SK-N-SH treated with all-trans-retinoic acid at 6 μM for 48 hours (cell line): ENCODE measurements at regions not wholly inside any gene's neighbourhood (a gene's known extent, or its start where the extent isn't known, plus 50 kb on each side); places are given as distances from the start of the nearest gene placed in this dataset.

Source experiments
- ATAC-seq: fragments of 200-7000 bp; cut with Tn5 transposase; 3 replicates; pipeline ENCODE4 v1.9.1; 2020; ENCODE audit warnings: mild to moderate bottlenecking, moderate library complexity
- ARNTL ChIP-seq: fragments of 450-650 bp; formaldehyde crosslinking; IDR thresholded peaks from 2 replicates; pipeline ENCODE4 v1.5.0; 2020; ENCODE audit warnings: low read depth, mild to moderate bottlenecking, moderate library complexity, borderline replicate concordance
- BACH2 ChIP-seq: fragments of 250-450 bp; sonication (Bioruptor Pico); IDR thresholded peaks from 2 replicates; pipeline ENCODE4 v1.9.0; 2021; ENCODE audit warnings: mild to moderate bottlenecking, borderline replicate concordance
- CSDC2 ChIP-seq: fragments of 250-450 bp; sonication (Bioruptor Pico); IDR thresholded peaks from 2 replicates; pipeline ENCODE4 v1.5.0; 2020; ENCODE audit warnings: mild to moderate bottlenecking, moderate library complexity
- ESRRG ChIP-seq: fragments of 250-450 bp; sonication (Bioruptor Pico); IDR thresholded peaks from 2 replicates; pipeline ENCODE4 v1.6.1; 2021; ENCODE audit warnings: mild to moderate bottlenecking
- GLIS3 ChIP-seq: fragments of 250-450 bp; sonication (Bioruptor Pico); IDR thresholded peaks from 2 replicates; pipeline ENCODE4 v1.5.0; 2020; ENCODE audit warnings: mild to moderate bottlenecking, moderate library complexity
- ISL1 ChIP-seq: fragments of 250-450 bp; sonication (Bioruptor Pico); IDR thresholded peaks from 2 replicates; pipeline ENCODE4 v2.1.2; 2022; ENCODE audit warnings: mild to moderate bottlenecking, moderate library complexity
- OSR1 ChIP-seq: fragments of 250-450 bp; sonication (Bioruptor Pico); IDR thresholded peaks from 2 replicates; pipeline ENCODE4 v1.8.0; 2022; ENCODE audit warnings: moderate library complexity, mild to moderate bottlenecking, inconsistent platforms
- PPARA ChIP-seq: fragments of 250-450 bp; sonication (Bioruptor Pico); IDR thresholded peaks from 2 replicates; pipeline ENCODE4 v1.5.0; 2020; ENCODE audit warnings: mild to moderate bottlenecking, borderline replicate concordance
- RARB ChIP-seq: fragments of 250-450 bp; sonication (Bioruptor Pico); IDR thresholded peaks from 2 replicates; pipeline ENCODE4 v1.8.0; 2021; ENCODE audit warnings: mild to moderate bottlenecking, moderate library complexity
- SNAI2 ChIP-seq: fragments of 250-450 bp; sonication (Bioruptor Pico); IDR thresholded peaks from 2 replicates; pipeline ENCODE4 v1.5.0; 2020; ENCODE audit warnings: mild to moderate bottlenecking, moderate library complexity
- TCF4 ChIP-seq: fragments of 250-450 bp; sonication (Bioruptor Pico); IDR thresholded peaks from 2 replicates; pipeline ENCODE4 v1.8.0; 2021; ENCODE audit warnings: mild to moderate bottlenecking, moderate library complexity, borderline replicate concordance
- TOX ChIP-seq: fragments of 250-450 bp; sonication (Bioruptor Pico); IDR thresholded peaks from 2 replicates; pipeline ENCODE4 v1.8.0; 2021; ENCODE audit warnings: mild to moderate bottlenecking, moderate library complexity, borderline replicate concordance
- ZC3H10 ChIP-seq: fragments of 250-450 bp; sonication (Bioruptor Pico); IDR thresholded peaks from 2 replicates; pipeline ENCODE4 v1.5.1; 2021; ENCODE audit warnings: mild to moderate bottlenecking, moderate library complexity
- ZFP3 ChIP-seq: fragments of 250-450 bp; sonication (Bioruptor Pico); IDR thresholded peaks from 2 replicates; pipeline ENCODE4 v1.5.0; 2020; ENCODE audit warnings: mild to moderate bottlenecking, moderate library complexity
- ZFP30 ChIP-seq: fragments of 450-650 bp; formaldehyde crosslinking; IDR thresholded peaks from 2 replicates; pipeline ENCODE4 v1.5.0; 2022; ENCODE audit warnings: mild to moderate bottlenecking, moderate library complexity
- ZNF565 ChIP-seq: fragments of 450-650 bp; formaldehyde crosslinking; conservative IDR thresholded peaks from 2 replicates; pipeline ENCODE4 v1.5.0; 2020; ENCODE audit warnings: low read depth, mild to moderate bottlenecking, moderate library complexity
- ZNF70 ChIP-seq: fragments of 450-650 bp; formaldehyde crosslinking; IDR thresholded peaks from 2 replicates; pipeline ENCODE4 v1.5.0; 2020; ENCODE audit warnings: mild to moderate bottlenecking, moderate library complexity
- ZNF8 ChIP-seq: fragments of 450-650 bp; formaldehyde crosslinking; IDR thresholded peaks from 2 replicates; pipeline ENCODE4 v1.5.0; 2020; ENCODE audit warnings: mild to moderate bottlenecking, moderate library complexity
- TF ChIP-seq, protein P1 (sequence below): fragments of 250-450 bp; sonication (Bioruptor Pico); IDR thresholded peaks from 2 replicates; pipeline ENCODE4 v1.8.0; 2020; ENCODE audit warnings: mild to moderate bottlenecking, moderate library complexity, borderline replicate concordance
- TF ChIP-seq, protein P2 (sequence below): fragments of 250-450 bp; sonication (Bioruptor Pico); IDR thresholded peaks from 2 replicates; pipeline ENCODE4 v1.5.1; 2021; ENCODE audit warnings: mild to moderate bottlenecking, moderate library complexity
- TF ChIP-seq, protein P3 (sequence below): fragments of 250-450 bp; sonication (Bioruptor Pico); IDR thresholded peaks from 2 replicates; pipeline ENCODE4 v1.8.0; 2021; ENCODE audit warnings: low read depth, mild to moderate bottlenecking, moderate library complexity, borderline replicate concordance
- TF ChIP-seq, protein P4 (sequence below): fragments of 250-450 bp; sonication (Bioruptor Pico); IDR thresholded peaks from 2 replicates; pipeline ENCODE4 v1.5.1; 2020; ENCODE audit warnings: low read depth, mild to moderate bottlenecking, moderate library complexity

DNA sequence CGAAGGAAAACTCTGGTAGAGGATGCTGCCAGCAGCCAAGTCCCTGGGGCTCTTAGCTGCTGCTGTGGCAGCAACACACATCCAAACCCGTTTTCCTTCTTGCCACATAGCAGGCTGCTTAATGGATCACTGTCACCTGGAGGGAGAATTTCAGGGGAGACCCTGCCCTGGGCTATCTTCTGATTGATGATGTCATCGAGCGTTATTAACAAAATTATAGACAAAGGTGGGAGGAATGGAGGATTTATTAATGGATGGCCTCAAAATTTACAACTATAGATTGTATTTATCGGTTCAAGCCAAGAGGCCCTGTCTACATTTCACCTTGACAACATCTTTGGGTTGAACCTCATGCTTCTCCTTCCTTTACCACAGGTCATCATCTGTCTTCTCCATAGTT lies 120.8 kb upstream of the PZP start:
- ATAC-seq, result no peak
- TF ChIP-seq ZNF70 (CRISPR knock-in tag) (no peak), TOX (CRISPR knock-in tag) (no peak), CSDC2 (CRISPR knock-in tag) (no peak), ZFP30 (CRISPR knock-in tag) (no peak), RARB (CRISPR knock-in tag) (no peak), PPARA (CRISPR knock-in tag) (no peak), ZFP3 (CRISPR knock-in tag) (no peak), SNAI2 (CRISPR knock-in tag) (no peak), BACH2 (CRISPR knock-in tag) (no peak), OSR1 (CRISPR knock-in tag) (no peak), ZNF8 (CRISPR knock-in tag) (no peak), TCF4 (CRISPR knock-in tag) (no peak), ISL1 (CRISPR knock-in tag) (no peak), ESRRG (CRISPR knock-in tag) (no peak)
- TF ChIP-seq, protein P1, sequence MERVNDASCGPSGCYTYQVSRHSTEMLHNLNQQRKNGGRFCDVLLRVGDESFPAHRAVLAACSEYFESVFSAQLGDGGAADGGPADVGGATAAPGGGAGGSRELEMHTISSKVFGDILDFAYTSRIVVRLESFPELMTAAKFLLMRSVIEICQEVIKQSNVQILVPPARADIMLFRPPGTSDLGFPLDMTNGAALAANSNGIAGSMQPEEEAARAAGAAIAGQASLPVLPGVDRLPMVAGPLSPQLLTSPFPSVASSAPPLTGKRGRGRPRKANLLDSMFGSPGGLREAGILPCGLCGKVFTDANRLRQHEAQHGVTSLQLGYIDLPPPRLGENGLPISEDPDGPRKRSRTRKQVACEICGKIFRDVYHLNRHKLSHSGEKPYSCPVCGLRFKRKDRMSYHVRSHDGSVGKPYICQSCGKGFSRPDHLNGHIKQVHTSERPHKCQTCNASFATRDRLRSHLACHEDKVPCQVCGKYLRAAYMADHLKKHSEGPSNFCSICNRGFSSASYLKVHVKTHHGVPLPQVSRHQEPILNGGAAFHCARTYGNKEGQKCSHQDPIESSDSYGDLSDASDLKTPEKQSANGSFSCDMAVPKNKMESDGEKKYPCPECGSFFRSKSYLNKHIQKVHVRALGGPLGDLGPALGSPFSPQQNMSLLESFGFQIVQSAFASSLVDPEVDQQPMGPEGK (CRISPR knock-in tag), result no peak
- TF ChIP-seq, protein P2, sequence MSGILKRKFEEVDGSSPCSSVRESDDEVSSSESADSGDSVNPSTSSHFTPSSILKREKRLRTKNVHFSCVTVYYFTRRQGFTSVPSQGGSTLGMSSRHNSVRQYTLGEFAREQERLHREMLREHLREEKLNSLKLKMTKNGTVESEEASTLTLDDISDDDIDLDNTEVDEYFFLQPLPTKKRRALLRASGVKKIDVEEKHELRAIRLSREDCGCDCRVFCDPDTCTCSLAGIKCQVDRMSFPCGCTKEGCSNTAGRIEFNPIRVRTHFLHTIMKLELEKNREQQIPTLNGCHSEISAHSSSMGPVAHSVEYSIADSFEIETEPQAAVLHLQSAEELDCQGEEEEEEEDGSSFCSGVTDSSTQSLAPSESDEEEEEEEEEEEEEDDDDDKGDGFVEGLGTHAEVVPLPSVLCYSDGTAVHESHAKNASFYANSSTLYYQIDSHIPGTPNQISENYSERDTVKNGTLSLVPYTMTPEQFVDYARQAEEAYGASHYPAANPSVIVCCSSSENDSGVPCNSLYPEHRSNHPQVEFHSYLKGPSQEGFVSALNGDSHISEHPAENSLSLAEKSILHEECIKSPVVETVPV (CRISPR knock-in tag), result no peak
- TF ChIP-seq, protein P3, sequence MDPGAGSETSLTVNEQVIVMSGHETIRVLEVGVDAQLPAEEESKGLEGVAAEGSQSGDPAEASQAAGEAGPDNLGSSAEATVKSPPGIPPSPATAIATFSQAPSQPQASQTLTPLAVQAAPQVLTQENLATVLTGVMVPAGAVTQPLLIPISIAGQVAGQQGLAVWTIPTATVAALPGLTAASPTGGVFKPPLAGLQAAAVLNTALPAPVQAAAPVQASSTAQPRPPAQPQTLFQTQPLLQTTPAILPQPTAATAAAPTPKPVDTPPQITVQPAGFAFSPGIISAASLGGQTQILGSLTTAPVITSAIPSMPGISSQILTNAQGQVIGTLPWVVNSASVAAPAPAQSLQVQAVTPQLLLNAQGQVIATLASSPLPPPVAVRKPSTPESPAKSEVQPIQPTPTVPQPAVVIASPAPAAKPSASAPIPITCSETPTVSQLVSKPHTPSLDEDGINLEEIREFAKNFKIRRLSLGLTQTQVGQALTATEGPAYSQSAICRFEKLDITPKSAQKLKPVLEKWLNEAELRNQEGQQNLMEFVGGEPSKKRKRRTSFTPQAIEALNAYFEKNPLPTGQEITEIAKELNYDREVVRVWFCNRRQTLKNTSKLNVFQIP (CRISPR knock-in tag), result no peak

DNA sequence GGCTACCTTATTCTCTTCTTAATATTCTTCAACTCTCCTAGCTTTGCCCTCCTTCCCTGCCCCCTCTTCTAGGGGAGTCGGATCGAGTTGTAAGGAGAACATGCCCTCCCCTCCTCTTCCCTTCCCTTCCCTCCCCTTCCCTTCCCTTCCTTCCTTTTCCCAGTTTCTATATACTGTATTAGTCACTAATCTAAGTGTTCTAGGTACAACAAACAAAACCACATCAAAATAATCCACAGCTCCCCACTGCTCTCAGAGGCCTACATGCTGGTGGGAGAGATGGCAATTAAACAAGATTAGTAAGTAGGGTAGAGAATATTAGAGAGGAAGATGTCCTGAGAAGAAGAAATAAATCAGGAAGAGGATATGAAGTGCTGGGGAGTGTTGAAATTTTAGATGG lies 119.9 kb upstream of the PZP start:
- TF ChIP-seq ISL1 (CRISPR knock-in tag), result no peak
- TF ChIP-seq, protein P2 (CRISPR knock-in tag), result no peak
- no peak for TF ChIP-seq ESRRG (CRISPR knock-in tag)
- no peak for TF ChIP-seq ZNF70 (CRISPR knock-in tag)
- TF ChIP-seq ARNTL (CRISPR knock-in tag), result no peak
- TF ChIP-seq, protein P3 (CRISPR knock-in tag), result no peak
- no peak for TF ChIP-seq OSR1 (CRISPR knock-in tag)
- TF ChIP-seq RARB (CRISPR knock-in tag), result no peak
- TF ChIP-seq, protein P4, sequence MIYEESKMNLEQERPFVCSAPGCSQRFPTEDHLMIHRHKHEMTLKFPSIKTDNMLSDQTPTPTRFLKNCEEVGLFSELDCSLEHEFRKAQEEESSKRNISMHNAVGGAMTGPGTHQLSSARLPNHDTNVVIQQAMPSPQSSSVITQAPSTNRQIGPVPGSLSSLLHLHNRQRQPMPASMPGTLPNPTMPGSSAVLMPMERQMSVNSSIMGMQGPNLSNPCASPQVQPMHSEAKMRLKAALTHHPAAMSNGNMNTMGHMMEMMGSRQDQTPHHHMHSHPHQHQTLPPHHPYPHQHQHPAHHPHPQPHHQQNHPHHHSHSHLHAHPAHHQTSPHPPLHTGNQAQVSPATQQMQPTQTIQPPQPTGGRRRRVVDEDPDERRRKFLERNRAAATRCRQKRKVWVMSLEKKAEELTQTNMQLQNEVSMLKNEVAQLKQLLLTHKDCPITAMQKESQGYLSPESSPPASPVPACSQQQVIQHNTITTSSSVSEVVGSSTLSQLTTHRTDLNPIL (CRISPR knock-in tag), result no peak
- no peak for TF ChIP-seq GLIS3
- no peak for TF ChIP-seq SNAI2 (CRISPR knock-in tag)
- TF ChIP-seq ZFP30 (CRISPR knock-in tag), result no peak
- TF ChIP-seq BACH2 (CRISPR knock-in tag), result no peak
- ATAC-seq, result no peak

DNA sequence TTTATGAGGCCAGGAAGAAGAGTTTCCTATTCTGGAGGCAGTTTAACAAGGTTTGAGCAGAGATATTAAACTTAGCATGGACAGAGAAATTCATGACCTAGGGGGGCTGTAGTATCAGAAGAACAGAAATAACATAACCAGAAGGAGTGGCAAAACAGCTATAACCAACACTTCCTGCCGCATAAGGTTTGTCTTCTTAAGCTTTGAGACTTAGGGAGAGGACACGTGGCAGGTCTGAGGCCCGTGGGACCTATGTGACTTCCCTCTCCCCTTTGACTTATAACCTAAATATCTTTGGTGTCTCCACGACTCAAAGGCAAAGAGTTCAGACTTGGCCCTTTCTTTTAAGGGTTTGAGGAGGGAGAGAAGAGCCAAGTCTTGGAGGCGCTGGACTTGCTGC lies 119.1 kb upstream of the PZP start:
- ATAC-seq, result no peak
- no peak for TF ChIP-seq PPARA (CRISPR knock-in tag)
- no peak for TF ChIP-seq ESRRG (CRISPR knock-in tag)
- TF ChIP-seq ISL1 (CRISPR knock-in tag), result no peak
- TF ChIP-seq SNAI2 (CRISPR knock-in tag), result no peak
- no peak for TF ChIP-seq TOX (CRISPR knock-in tag)
- no peak for TF ChIP-seq ZC3H10 (CRISPR knock-in tag)
- TF ChIP-seq ZNF8 (CRISPR knock-in tag), result no peak
- TF ChIP-seq GLIS3, result no peak
- no peak for TF ChIP-seq ZNF565
- TF ChIP-seq ARNTL (CRISPR knock-in tag), result no peak
- TF ChIP-seq, protein P3 (CRISPR knock-in tag), result no peak
- no peak for TF ChIP-seq ZFP3 (CRISPR knock-in tag)
- TF ChIP-seq, protein P1 (CRISPR knock-in tag), result no peak
